ENCODE measurements at regions not wholly inside any gene's neighbourhood (a gene's known extent, or its start where the extent isn't known, plus 50 kb on each side); places are given as distances from the start of the nearest gene placed in this dataset.

- TF ChIP-seq CTCF (IDR thresholded peaks at IDR 0.05; ENCODE audit: borderline replicate concordance, insufficient read depth, low read depth, low read length) = no peak
- H3K4me3 ChIP-seq (ENCODE audit: low read depth, low read length) = no peak overlapping the region
Observed at GRCh38 chr6:51369485-51369884, 550.8 kb downstream of the TFAP2B start.

- no peak for TF ChIP-seq CTCF (IDR thresholded peaks at IDR 0.05; ENCODE audit: borderline replicate concordance, insufficient read depth, low read depth, low read length)
- H3K4me3 ChIP-seq (ENCODE audit: low read depth, low read length) = no peak overlapping the region
Observed at GRCh38 chr6:51382847-51383246, 564.2 kb downstream of the TFAP2B start.

- no peak for TF ChIP-seq CTCF (IDR thresholded peaks at IDR 0.05; ENCODE audit: borderline replicate concordance, insufficient read depth, low read depth, low read length)
- H3K4me3 ChIP-seq (ENCODE audit: low read depth, low read length) = no peak overlapping the region
Observed at GRCh38 chr6:51384736-51385135, 566.1 kb downstream of the TFAP2B start.

GRCh38 chr6:51386347-51386836 is 567.7 kb downstream of the TFAP2B start:
- H3K4me3 ChIP-seq (ENCODE audit: low read depth, low read length) = no peak overlapping the region
- TF ChIP-seq CTCF (IDR thresholded peaks at IDR 0.05; ENCODE audit: borderline replicate concordance, insufficient read depth, low read depth, low read length) = no peak

- no peak overlapping the region for H3K4me3 ChIP-seq (ENCODE audit: low read depth, low read length)
- no peak for TF ChIP-seq CTCF (IDR thresholded peaks at IDR 0.05; ENCODE audit: borderline replicate concordance, insufficient read depth, low read depth, low read length)
Observed at GRCh38 chr6:51387907-51388306, 569.2 kb downstream of the TFAP2B start.

- no peak for TF ChIP-seq CTCF (IDR thresholded peaks at IDR 0.05; ENCODE audit: borderline replicate concordance, insufficient read depth, low read depth, low read length)
Observed at GRCh38 chr6:51394061-51394460, 575.4 kb downstream of the TFAP2B start.

GRCh38 chr6:51396583-51396982 is 577.9 kb downstream of the TFAP2B start:
- TF ChIP-seq CTCF (IDR thresholded peaks at IDR 0.05; ENCODE audit: borderline replicate concordance, insufficient read depth, low read depth, low read length) = no peak
- H3K4me3 ChIP-seq (ENCODE audit: low read depth, low read length) = no peak overlapping the region

More at GRCh38 chr6:51394061-51394460, 575.4 kb downstream of the TFAP2B start:
- no peak overlapping the region for H3K4me3 ChIP-seq (ENCODE audit: low read depth, low read length)

All from GM12875 (cell line).